ENCODE measurements at regions not wholly inside any gene's neighbourhood (a gene's known extent, or its start where the extent isn't known, plus 50 kb on each side); places are given as distances from the start of the nearest gene placed in this dataset.

- TF ChIP-seq TEAD4 (IDR thresholded peaks at IDR 0.05; ENCODE audit: low read length) (no peak), TEAD4 (CRISPR knock-in tag; IDR thresholded peaks at IDR 0.05; ENCODE audit: borderline replicate concordance) (no peak), CHD2 (IDR thresholded peaks at IDR 0.05; ENCODE audit: low read depth, low read length) (no peak), MAFK (IDR thresholded peaks at IDR 0.05; ENCODE audit: low read length) (no peak), ZC3H4 (CRISPR knock-in tag; IDR thresholded peaks at IDR 0.05; ENCODE audit: borderline replicate concordance) (no peak), GTF2E2 (tag; IDR thresholded peaks at IDR 0.05) (0 out of 2 replicates have a peak, but pooled peaks have one; percentile 31), SRSF1 (IDR thresholded peaks at IDR 0.05; ENCODE audit: low read depth, low read length) (no peak), NFE2L1 (tag; IDR thresholded peaks at IDR 0.05; ENCODE audit: borderline replicate concordance, low read depth) (no peak), ARID3A (IDR thresholded peaks at IDR 0.05; ENCODE audit: borderline replicate concordance, low read depth, low read length) (no peak), BRF2 (IDR thresholded peaks at IDR 0.05; ENCODE audit: borderline replicate concordance, insufficient read depth, insufficient read length) (no peak), GABPB1 (CRISPR knock-in tag; IDR thresholded peaks at IDR 0.05) (no peak; the same call in 1 of the 2 replicates), PRDM10 (IDR thresholded peaks at IDR 0.05; ENCODE audit: partially characterized antibody) (no peak), RBBP5 (IDR thresholded peaks at IDR 0.05; ENCODE audit: borderline replicate concordance, insufficient read depth, low read length, poor library complexity, severe bottlenecking) (no peak), UBTF (IDR thresholded peaks at IDR 0.05; ENCODE audit: borderline replicate concordance in 1 of 2, low read depth in 2 of 2, low read length in 2 of 2) (no peak), ZNF695 (CRISPR knock-in tag; IDR thresholded peaks at IDR 0.05) (no peak), SMARCB1 (IDR thresholded peaks at IDR 0.05; ENCODE audit: insufficient read length, low read depth) (no peak), MTA3 (IDR thresholded peaks at IDR 0.05; ENCODE audit: borderline replicate concordance) (no peak)
Observed at GRCh38 chr3:80770106-80771074, 991.1 kb downstream of the GBE1 start (continued).

Measured in K562 (cell line).